ENCODE measurements at regions not wholly inside any gene's neighbourhood (a gene's known extent, or its start where the extent isn't known, plus 50 kb on each side); places are given as distances from the start of the nearest gene placed in this dataset.

GRCh38 chrX:40268188-40268520, 170.4 kb upstream of the BCOR start:
- intact Hi-C loops (cut with DNase I): loop anchor here (10.0 kb wide), 2 partner anchors 93 to 453 kb away; no protein-coding TSS in a partner anchor
- TF ChIP-seq CTCF (IDR thresholded peaks at IDR 0.05): no peak
- no peak for TF ChIP-seq POLR2A (IDR thresholded peaks at IDR 0.05)
- Histone ChIP-seq H3K27ac (peak overlapping the region; percentile 60 to 90 (median 84)), H3K9me3 (replicated peaks in 1 of 3) (no peaks in the 10 kb centered on the region), H3K27me3 (peaks cover 5% of the 10 kb centered on the region), H3K4me1 (replicated peaks in 1 of 2) (peaks cover 0 to 23% of the 10 kb centered on the region in 2 donors), H3K36me3 (replicated peaks in 1 of 2) (no peaks in the 10 kb centered on the region), H3K4me3 (no peak overlapping the region)
- DNase-seq: no peak
- 68 to 74% (median 71%) methylated on average over 4 of the region's 4 CpGs for WGBS, 4 donors

GRCh38 chrX:40267334-40268187, 169.8 kb upstream of the BCOR start:
- WGBS, 4 donors: 1 to 23% (median 8%) methylated on average over 13 to 29 of the region's 29 CpGs
- H3K36me3 ChIP-seq (replicated peaks in 1 of 2): no peaks in the 10 kb centered on the region
- H3K27ac ChIP-seq: peak overlapping the region; percentile 60 to 90 (median 84)
- TF ChIP-seq CTCF (IDR thresholded peaks at IDR 0.05) (peak in 1 of 6 experiments; percentile 3), POLR2A (IDR thresholded peaks at IDR 0.05) (no peak)
- peak in 5 of 7 donors; percentile 38 to 60 (median 40) for DNase-seq
- H3K4me1 ChIP-seq (replicated peaks in 1 of 2): peaks cover 5 to 23% of the 10 kb centered on the region in 2 donors
- H3K27me3 ChIP-seq: peaks cover 5% of the 10 kb centered on the region
- intact Hi-C loops (cut with DNase I): loop anchor here (10.0 kb wide), 2 partner anchors 93 to 453 kb away; no protein-coding TSS in a partner anchor
- H3K9me3 ChIP-seq (replicated peaks in 1 of 3): no peaks in the 10 kb centered on the region
- peak overlapping the region in 2 of 4 donors; percentile 13 to 41 for H3K4me3 ChIP-seq

GRCh38 chrX:40266490-40267333, 169.0 kb upstream of the BCOR start:
- no peaks in the 10 kb centered on the region for H3K9me3 ChIP-seq (replicated peaks in 1 of 3)
- peak overlapping the region; percentile 60 to 90 (median 84) for H3K27ac ChIP-seq
- peaks cover 5% of the 10 kb centered on the region for H3K27me3 ChIP-seq
- DNase-seq: peak; percentile 65 to 86 (median 77)
- peak overlapping the region in 2 of 4 donors; percentile 13 to 41 for H3K4me3 ChIP-seq
- 5 to 31% (median 9%) methylated on average over 12 to 42 of the region's 42 CpGs for whole genome bisulfite sequencing, 4 donors
- peaks cover 12 to 28% of the 10 kb centered on the region in 2 donors for H3K4me1 ChIP-seq (replicated peaks in 1 of 2)
- intact Hi-C loops (cut with DNase I): loop anchor here (10.0 kb wide), 2 partner anchors 92 to 452 kb away; no protein-coding TSS in a partner anchor
- H3K36me3 ChIP-seq (replicated peaks in 1 of 2): no peaks in the 10 kb centered on the region
- TF ChIP-seq POLR2A (IDR thresholded peaks at IDR 0.05): peak in 1 of 2 donors; percentile 37
- peak; percentile 20 to 73 (median 56) for TF ChIP-seq CTCF (IDR thresholded peaks at IDR 0.05)

- WGBS, 4 donors: 31 to 48% (median 36%) methylated on average over 4 to 7 of the region's 7 CpGs
Observed at GRCh38 chrX:40265936-40266335, 168.2 kb upstream of the BCOR start.

More at GRCh38 chrX:40265936-40266335, 168.2 kb upstream of the BCOR start:
- no peaks in the 10 kb centered on the region for H3K9me3 ChIP-seq (replicated peaks in 1 of 3)
- H3K36me3 ChIP-seq (replicated peaks in 1 of 2): no peaks in the 10 kb centered on the region
- H3K4me3 ChIP-seq: no peak overlapping the region
- peaks cover 5% of the 10 kb centered on the region for H3K27me3 ChIP-seq
- TF ChIP-seq POLR2A (IDR thresholded peaks at IDR 0.05) (peak in 1 of 2 donors; percentile 41), CTCF (IDR thresholded peaks at IDR 0.05) (no peak)
- H3K27ac ChIP-seq: peak overlapping the region; percentile 53 to 90 (median 84)
- intact Hi-C loops (cut with DNase I): loop anchor here (10.0 kb wide), 2 partner anchors 91 to 451 kb away; no protein-coding TSS in a partner anchor
- peaks cover 16 to 30% of the 10 kb centered on the region in 2 donors for H3K4me1 ChIP-seq (replicated peaks in 1 of 2)
- DNase-seq: peak in 1 of 7 donors; percentile 40

Data from adrenal gland (tissue), 9 donors.